A673 (cell line): ENCODE measurements at regions not wholly inside any gene's neighbourhood (a gene's known extent, or its start where the extent isn't known, plus 50 kb on each side); places are given as distances from the start of the nearest gene placed in this dataset.

Source experiments
- BruUV-seq: library from RNA; stranded (reverse); fragments of 400-500 nt; replicated peaks from 2 replicates; lab custom pipeline; 2021; lab: Mats Ljungman, UMichigan
- CTCF ChIA-PET: fragments of 300-600 bp; sonication (Branson Sonifier 250); formaldehyde crosslinking; loops from one replicate; lab custom pipeline; 2022; ENCODE audit warnings: antibody characterized with exemption; lab: Charles Lee
- POLR2A ChIA-PET: fragments of 300-600 bp; sonication (Branson Sonifier 250); formaldehyde crosslinking; loops from one replicate; lab custom pipeline; 2022; ENCODE audit warnings: antibody characterized with exemption; ENCODE audit not compliant: low non-redundant PET; lab: Charles Lee
- DNase-seq: peaks from one replicate; pipeline ENCODE4 v3.0.0-alpha.2; 2015; ENCODE audit warnings: low spot score
- H3K27ac ChIP-seq: fragments of 200-600 bp; sonication (generic); 2 replicates; pipeline ENCODE4 v1.5.1; 2016; ENCODE audit warnings: mixed run types, low read depth, mild to moderate bottlenecking, mixed read lengths, antibody characterized with exemption, low read length; ENCODE audit not compliant: poor library complexity, severe bottlenecking
- H3K27me3 ChIP-seq: fragments of 200-600 bp; sonication (generic); replicated peaks from 2 replicates; pipeline ENCODE4 v1.6.1; 2017; ENCODE audit warnings: mixed run types, low read depth, mild to moderate bottlenecking, mixed read lengths, antibody characterized with exemption, low read length; ENCODE audit not compliant: insufficient read depth, poor library complexity
- H3K36me3 ChIP-seq: fragments of 200-600 bp; sonication (generic); 2 replicates; pipeline ENCODE4 v1.6.1; 2016; ENCODE audit warnings: mixed run types, mild to moderate bottlenecking, mixed read lengths, antibody characterized with exemption, low read length; ENCODE audit not compliant: insufficient read depth, poor library complexity, severe bottlenecking
- H3K4me1 ChIP-seq: fragments of 200-600 bp; sonication (generic); 2 replicates; pipeline ENCODE4 v1.6.1; 2017; ENCODE audit warnings: mixed run types, mild to moderate bottlenecking, mixed read lengths, antibody characterized with exemption, low read length; ENCODE audit not compliant: insufficient read depth, poor library complexity, severe bottlenecking
- H3K4me3 ChIP-seq: fragments of 200-600 bp; sonication (generic); 2 replicates; pipeline ENCODE4 v1.5.1; 2016; ENCODE audit warnings: low read depth, mixed run types, mild to moderate bottlenecking, mixed read lengths, low read length; ENCODE audit not compliant: poor library complexity, severe bottlenecking
- H3K9me3 ChIP-seq: fragments of 200-600 bp; sonication (generic); 2 replicates; pipeline ENCODE4 v1.6.1; 2016; ENCODE audit warnings: mixed run types, low read depth, mild to moderate bottlenecking, mixed read lengths, antibody characterized with exemption, low read length; ENCODE audit not compliant: poor library complexity, severe bottlenecking
- CTCF ChIP-seq: fragments of 300-800, 200-600 bp; sonication (generic); conservative IDR thresholded peaks from 2 replicates; pipeline ENCODE4 v1.5.1; 2017; ENCODE audit warnings: low read depth, mild to moderate bottlenecking, antibody characterized with exemption, low read length, moderate library complexity, mixed read lengths
- EZH2 ChIP-seq: fragments of 200-600 bp; sonication (generic); IDR thresholded peaks from 2 replicates; pipeline ENCODE4 v1.6.1; 2017; ENCODE audit warnings: borderline replicate concordance, low read depth, mild to moderate bottlenecking, mixed read lengths, antibody characterized with exemption, low read length; ENCODE audit not compliant: poor library complexity, severe bottlenecking
- intact Hi-C: fragments of 100-400 bp; cut with micrococcal nuclease; formaldehyde crosslinking; loops from one replicate; pipeline ENCODE4 v1.10.0; 2022; ENCODE audit not compliant: unreplicated experiment

- CTCF ChIA-PET: no interaction called here
- H3K4me1 ChIP-seq: peaks cover 9% of the 10 kb centered on the region
- no peaks in the 10 kb centered on the region for H3K36me3 ChIP-seq
- no TSS peak for BruUV-seq
- no peak overlapping the region for H3K27ac ChIP-seq
- intact Hi-C loops: no loop called here
- POLR2A ChIA-PET: no interaction called here
- H3K27me3 ChIP-seq: no peaks in the 10 kb centered on the region
- no peak for TF ChIP-seq CTCF
- H3K9me3 ChIP-seq: no peaks in the 10 kb centered on the region
- peak; percentile 12 for DNase-seq
- H3K4me3 ChIP-seq: no peak overlapping the region
Measured at GRCh38 chr4:52248820-52249219, 197.7 kb downstream of the SPATA18 start.

- no TSS peak for BruUV-seq
- POLR2A ChIA-PET: no interaction called here
- Histone ChIP-seq H3K36me3 (no peaks in the 10 kb centered on the region), H3K27me3 (no peaks in the 10 kb centered on the region), H3K4me1 (peaks cover 9% of the 10 kb centered on the region), H3K9me3 (no peaks in the 10 kb centered on the region), H3K27ac (no peak overlapping the region), H3K4me3 (no peak overlapping the region)
- intact Hi-C loops: no loop called here
- no peak for DNase-seq
- CTCF ChIA-PET: no interaction called here
- no peak for TF ChIP-seq CTCF
- TF ChIP-seq EZH2: no peak
Measured at GRCh38 chr4:52249581-52249980, 198.5 kb downstream of the SPATA18 start.

- POLR2A ChIA-PET: no interaction called here
Measured at GRCh38 chr4:52250154-52250553, 199.1 kb downstream of the SPATA18 start.

More at GRCh38 chr4:52250154-52250553, 199.1 kb downstream of the SPATA18 start:
- H3K4me1 ChIP-seq: peaks cover 9% of the 10 kb centered on the region
- TF ChIP-seq CTCF: no peak
- BruUV-seq: no TSS peak
- H3K9me3 ChIP-seq: no peaks in the 10 kb centered on the region
- no peaks in the 10 kb centered on the region for H3K27me3 ChIP-seq
- DNase-seq: peak; percentile 75
- CTCF ChIA-PET: no interaction called here
- H3K27ac ChIP-seq: no peak overlapping the region
- H3K36me3 ChIP-seq: no peaks in the 10 kb centered on the region
- intact Hi-C loops: no loop called here
- no peak overlapping the region for H3K4me3 ChIP-seq
